ENCODE measurements at regions not wholly inside any gene's neighbourhood (a gene's known extent, or its start where the extent isn't known, plus 50 kb on each side); places are given as distances from the start of the nearest gene placed in this dataset.
"Not testable (repeated sequence)": the region's sequence is repeated elsewhere in the genome, so short reads cannot be mapped to it uniquely, and the experiment has no call there.

DNA sequence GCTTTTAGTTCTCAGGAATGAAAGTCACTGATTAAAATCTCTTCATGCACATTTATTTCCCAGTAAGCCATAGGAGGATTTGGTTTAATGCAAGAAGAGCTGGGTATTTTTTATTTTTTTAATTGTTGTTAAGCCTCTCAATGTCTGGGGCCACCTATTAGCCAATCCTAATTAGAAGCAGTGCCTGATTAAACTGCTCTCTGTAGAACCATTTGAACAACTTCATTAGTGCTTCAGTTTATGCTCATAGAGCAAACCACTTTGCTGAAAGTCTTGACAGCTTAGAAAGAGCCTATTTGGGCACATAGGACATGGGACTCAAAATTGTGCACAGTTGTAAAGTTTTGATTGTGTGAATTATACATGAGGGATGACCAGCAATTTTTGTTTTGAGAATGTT lies 548.9 kb downstream of the FRK start:
- no peak for DNase-seq (ENCODE audit: low spot score)
- TF ChIP-seq, protein P1, sequence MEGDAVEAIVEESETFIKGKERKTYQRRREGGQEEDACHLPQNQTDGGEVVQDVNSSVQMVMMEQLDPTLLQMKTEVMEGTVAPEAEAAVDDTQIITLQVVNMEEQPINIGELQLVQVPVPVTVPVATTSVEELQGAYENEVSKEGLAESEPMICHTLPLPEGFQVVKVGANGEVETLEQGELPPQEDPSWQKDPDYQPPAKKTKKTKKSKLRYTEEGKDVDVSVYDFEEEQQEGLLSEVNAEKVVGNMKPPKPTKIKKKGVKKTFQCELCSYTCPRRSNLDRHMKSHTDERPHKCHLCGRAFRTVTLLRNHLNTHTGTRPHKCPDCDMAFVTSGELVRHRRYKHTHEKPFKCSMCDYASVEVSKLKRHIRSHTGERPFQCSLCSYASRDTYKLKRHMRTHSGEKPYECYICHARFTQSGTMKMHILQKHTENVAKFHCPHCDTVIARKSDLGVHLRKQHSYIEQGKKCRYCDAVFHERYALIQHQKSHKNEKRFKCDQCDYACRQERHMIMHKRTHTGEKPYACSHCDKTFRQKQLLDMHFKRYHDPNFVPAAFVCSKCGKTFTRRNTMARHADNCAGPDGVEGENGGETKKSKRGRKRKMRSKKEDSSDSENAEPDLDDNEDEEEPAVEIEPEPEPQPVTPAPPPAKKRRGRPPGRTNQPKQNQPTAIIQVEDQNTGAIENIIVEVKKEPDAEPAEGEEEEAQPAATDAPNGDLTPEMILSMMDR (IDR thresholded peaks at IDR 0.05; ENCODE audit: extremely low read depth, insufficient read depth, missing control alignments), result no peak
- in situ Hi-C loops (cut with MboI; ENCODE audit: low pct_unique_long_range_greater_than_20kb, low sequenced_read_pairs, unreplicated experiment), result no loop called here

DNA sequence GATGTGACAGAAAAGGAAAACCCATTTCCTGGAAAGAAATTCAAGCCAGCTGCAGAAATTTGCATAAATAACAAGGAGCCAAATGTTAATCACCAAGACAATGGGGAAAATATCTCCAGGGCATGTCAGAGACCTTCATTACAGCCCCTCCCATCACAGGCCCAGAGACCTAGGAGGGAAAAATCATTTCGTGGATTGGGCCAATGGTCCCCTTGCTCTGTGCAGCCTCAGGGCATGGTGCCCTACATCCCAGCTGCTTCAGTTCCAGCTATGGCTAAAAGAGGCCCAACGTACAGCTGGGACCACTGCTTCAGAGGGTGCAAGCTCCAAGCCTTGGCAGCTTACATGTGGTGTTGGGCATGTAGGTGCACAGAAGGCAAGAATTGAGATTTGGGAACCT lies 558.3 kb downstream of the FRK start:
- in situ Hi-C loops (cut with MboI; ENCODE audit: low pct_unique_long_range_greater_than_20kb, low sequenced_read_pairs, unreplicated experiment), result not testable (repeated sequence)

DNA sequence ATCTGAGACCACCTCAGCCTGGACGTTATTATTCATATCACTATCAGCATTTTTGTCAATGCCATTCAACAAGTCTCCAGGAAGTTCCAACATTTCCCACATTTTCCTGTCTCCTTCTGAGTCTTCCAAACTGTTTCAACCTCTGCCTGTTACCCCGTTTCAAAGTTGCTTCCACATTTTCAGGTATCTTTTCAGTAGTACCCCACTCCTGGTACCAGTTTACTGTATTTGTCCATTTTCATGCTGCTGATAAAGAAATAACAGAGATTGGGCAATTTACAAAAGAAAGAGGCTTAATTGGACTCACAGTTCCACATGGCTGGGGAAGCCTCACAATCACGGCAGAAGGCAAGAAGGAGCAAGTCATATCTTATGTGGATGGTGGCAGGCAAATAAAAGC lies 565.5 kb downstream of the FRK start:
- in situ Hi-C loops (cut with MboI; ENCODE audit: low pct_unique_long_range_greater_than_20kb, low sequenced_read_pairs, unreplicated experiment), result no loop called here
- TF ChIP-seq, protein P1 (IDR thresholded peaks at IDR 0.05; ENCODE audit: extremely low read depth, insufficient read depth, missing control alignments), result no peak
- DNase-seq (ENCODE audit: low spot score), result no peak

More for the DNA sequence above, 558.3 kb downstream of the FRK start:
- DNase-seq (ENCODE audit: low spot score), result not testable (repeated sequence)

DNA sequence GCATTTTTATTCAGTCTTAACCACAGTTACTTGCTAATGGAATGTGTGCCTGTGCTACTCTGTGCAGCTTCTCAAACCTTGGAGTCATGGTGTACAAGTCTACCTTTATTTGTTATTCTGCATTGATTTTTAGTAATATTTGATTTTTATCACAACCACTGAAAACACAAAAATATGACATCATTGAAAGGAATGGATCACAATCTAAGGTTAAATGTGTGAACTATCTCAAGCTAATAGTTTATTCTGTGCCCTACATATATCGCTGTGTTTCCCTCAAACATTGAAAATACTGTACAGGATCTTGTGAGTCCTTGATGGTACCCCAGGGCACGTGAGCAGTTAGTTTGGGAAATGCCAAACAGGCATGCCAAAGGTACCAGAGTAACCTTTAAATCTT lies 573.4 kb downstream of the FRK start:
- in situ Hi-C loops (cut with MboI; ENCODE audit: low pct_unique_long_range_greater_than_20kb, low sequenced_read_pairs, unreplicated experiment), result no loop called here
- TF ChIP-seq, protein P1 (IDR thresholded peaks at IDR 0.05; ENCODE audit: extremely low read depth, insufficient read depth, missing control alignments), result no peak
- DNase-seq (ENCODE audit: low spot score), result no peak

DNA sequence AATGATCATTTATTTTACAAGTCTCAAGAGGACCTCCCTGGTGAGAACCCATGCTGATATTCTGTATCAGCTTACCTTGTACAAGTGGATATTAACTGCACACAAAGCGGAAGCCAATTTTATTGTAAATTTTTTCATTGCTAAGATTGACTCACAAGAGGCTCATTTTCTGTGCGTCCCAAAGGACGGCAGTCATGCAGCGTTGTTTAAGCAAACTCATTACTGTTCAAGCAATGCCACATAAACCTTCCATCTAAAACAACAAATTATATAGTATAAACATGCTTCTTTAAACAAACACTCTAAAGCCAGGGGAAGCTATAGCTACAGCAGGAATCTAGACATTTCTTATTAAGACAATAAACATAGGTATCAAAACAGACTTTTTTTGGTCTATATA lies 575.3 kb downstream of the FRK start:
- DNase-seq (ENCODE audit: low spot score), result no peak
- in situ Hi-C loops (cut with MboI; ENCODE audit: low pct_unique_long_range_greater_than_20kb, low sequenced_read_pairs, unreplicated experiment), result no loop called here
- TF ChIP-seq, protein P1 (IDR thresholded peaks at IDR 0.05; ENCODE audit: extremely low read depth, insufficient read depth, missing control alignments), result no peak

DNA sequence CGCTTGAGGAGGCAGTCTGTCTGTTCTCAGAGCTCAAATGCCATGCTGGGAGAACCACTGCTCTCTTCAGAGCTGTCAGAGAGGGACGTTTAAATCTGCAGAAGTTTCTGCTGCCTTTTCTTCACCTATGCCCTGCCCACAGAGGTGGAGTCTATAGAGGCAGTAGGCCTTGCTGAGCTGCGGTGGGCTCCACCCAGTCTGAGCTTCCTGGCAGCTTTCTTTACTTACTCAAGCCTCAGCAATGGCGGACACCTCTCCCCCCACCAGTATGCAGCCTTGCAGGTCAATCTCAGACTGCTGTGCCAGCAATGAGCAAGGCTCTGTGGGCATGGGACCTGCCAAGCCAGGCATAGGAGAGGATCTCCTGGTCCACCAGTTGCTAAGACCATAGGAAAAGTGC lies 580.1 kb downstream of the FRK start:
- in situ Hi-C loops (cut with MboI; ENCODE audit: low pct_unique_long_range_greater_than_20kb, low sequenced_read_pairs, unreplicated experiment); DNase-seq (ENCODE audit: low spot score): not testable (repeated sequence)

DNA sequence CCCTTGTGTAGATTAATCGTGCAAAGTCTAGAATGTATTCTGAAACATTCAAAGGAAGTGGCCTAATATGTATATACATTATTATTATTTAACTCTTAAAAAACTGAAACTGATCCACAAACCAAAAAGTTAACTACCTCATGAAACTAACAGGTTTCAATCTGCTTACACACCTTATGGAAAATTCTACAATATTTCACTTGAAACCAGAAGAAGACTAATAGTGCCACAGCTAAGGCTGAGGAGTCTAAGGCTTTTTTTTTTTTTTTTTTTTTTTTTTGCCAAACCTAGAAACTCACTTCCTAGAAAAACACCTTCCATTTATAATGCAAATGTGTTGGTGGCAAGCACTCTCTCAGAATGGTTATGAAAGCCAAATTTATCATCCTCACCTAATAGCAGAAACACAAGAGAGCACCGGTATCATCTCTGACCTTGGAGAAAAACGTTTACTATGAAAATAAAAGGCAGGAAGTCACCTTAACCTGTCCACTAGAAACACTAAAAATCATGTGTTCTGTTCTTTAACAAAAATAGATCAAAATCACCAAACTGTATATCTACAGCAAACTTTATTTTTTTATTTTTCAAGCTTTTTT lies 586.1 kb downstream of the FRK start:
- in situ Hi-C loops (cut with MboI; ENCODE audit: low pct_unique_long_range_greater_than_20kb, low sequenced_read_pairs, unreplicated experiment), result no loop called here
- DNase-seq (ENCODE audit: low spot score), result no peak
- TF ChIP-seq, protein P1 (IDR thresholded peaks at IDR 0.05; ENCODE audit: extremely low read depth, insufficient read depth, missing control alignments), result no peak

All from GM13977 (cell line).